ENCODE measurements at regions not wholly inside any gene's neighbourhood (a gene's known extent, or its start where the extent isn't known, plus 50 kb on each side); places are given as distances from the start of the nearest gene placed in this dataset.
A peak's percentile ranks its signal among the peaks of the same experiment; 100 is the strongest.

- intact Hi-C loops (cut with micrococcal nuclease; ENCODE audit: unreplicated experiment): no loop called here
- no peaks in the 10 kb centered on the region for H3K9me2 ChIP-seq (ENCODE audit: insufficient read depth)
- H3K4me1 ChIP-seq (replicated peaks; ENCODE audit: insufficient read depth): no peaks in the 10 kb centered on the region
- H3F3A ChIP-seq (ENCODE audit: insufficient read depth, low read depth): no peaks in the 10 kb centered on the region
- no peaks in the 10 kb centered on the region for H3K36me3 ChIP-seq (ENCODE audit: low read depth)
- H3K4me3 ChIP-seq: no peak overlapping the region
- H4K20me1 ChIP-seq (ENCODE audit: insufficient read depth): no peaks in the 10 kb centered on the region
- no peak for DNase-seq
- no peaks in the 10 kb centered on the region for H3K79me2 ChIP-seq (ENCODE audit: low read depth)
- H2AFZ ChIP-seq: 0 out of 2 replicates have a peak overlapping the region, but pooled peaks have one; percentile 1
- no peak overlapping the region for H3K27ac ChIP-seq
- no peaks in the 10 kb centered on the region for H3K9me3 ChIP-seq (ENCODE audit: insufficient read depth, low read depth)
- ChIA-PET CTCF (no interaction called here), POLR2A (ENCODE audit: unreplicated experiment) (interaction anchor here (0.6 kb wide), 1 partner anchor 569 kb away, joined by 10 read pairs; no protein-coding TSS in a partner anchor)
- no TSS peak for BruUV-seq (replicated peaks)
- no peak overlapping the region for H3K4me2 ChIP-seq
- TF ChIP-seq EZH2 (IDR thresholded peaks at IDR 0.05; ENCODE audit: low read depth) (no peak), CTCF (conservative IDR thresholded peaks at IDR 0.05) (no peak)
- H3K27me3 ChIP-seq (ENCODE audit: insufficient read depth, low read depth): no peaks in the 10 kb centered on the region
Observed at GRCh38 chr7:106806556-106806955, 58.5 kb upstream of the PIK3CG start.

GRCh38 chr7:106807474-106807873 lies 57.6 kb upstream of the PIK3CG start:
- Histone ChIP-seq H3K27ac (no peak overlapping the region), H3K4me3 (no peak overlapping the region), H2AFZ (no peak overlapping the region), H3K9me3 (ENCODE audit: insufficient read depth, low read depth) (no peaks in the 10 kb centered on the region), H3F3A (ENCODE audit: insufficient read depth, low read depth) (no peaks in the 10 kb centered on the region), H3K79me2 (ENCODE audit: low read depth) (no peaks in the 10 kb centered on the region), H3K36me3 (ENCODE audit: low read depth) (no peaks in the 10 kb centered on the region), H3K4me1 (replicated peaks; ENCODE audit: insufficient read depth) (no peaks in the 10 kb centered on the region), H3K27me3 (ENCODE audit: insufficient read depth, low read depth) (no peaks in the 10 kb centered on the region), H3K4me2 (no peak overlapping the region), H4K20me1 (ENCODE audit: insufficient read depth) (no peaks in the 10 kb centered on the region), H3K9me2 (ENCODE audit: insufficient read depth) (no peaks in the 10 kb centered on the region)
- POLR2A ChIA-PET (ENCODE audit: unreplicated experiment): no interaction called here
- CTCF ChIA-PET: no interaction called here
- BruUV-seq (replicated peaks): no TSS peak
- no peak for TF ChIP-seq EZH2 (IDR thresholded peaks at IDR 0.05; ENCODE audit: low read depth)
- no peak for TF ChIP-seq CTCF (conservative IDR thresholded peaks at IDR 0.05)
- no peak for DNase-seq
- intact Hi-C loops (cut with micrococcal nuclease; ENCODE audit: unreplicated experiment): no loop called here

GRCh38 chr7:106808967-106809635 lies 56.0 kb upstream of the PIK3CG start:
- Histone ChIP-seq H3K79me2 (ENCODE audit: low read depth) (no peaks in the 10 kb centered on the region), H3K4me3 (no peak overlapping the region), H3K4me2 (no peak overlapping the region), H3F3A (ENCODE audit: insufficient read depth, low read depth) (no peaks in the 10 kb centered on the region), H3K9me3 (ENCODE audit: insufficient read depth, low read depth) (no peaks in the 10 kb centered on the region), H2AFZ (no peak overlapping the region), H3K27ac (no peak overlapping the region), H4K20me1 (ENCODE audit: insufficient read depth) (no peaks in the 10 kb centered on the region), H3K4me1 (replicated peaks; ENCODE audit: insufficient read depth) (no peaks in the 10 kb centered on the region), H3K9me2 (ENCODE audit: insufficient read depth) (no peaks in the 10 kb centered on the region), H3K27me3 (ENCODE audit: insufficient read depth, low read depth) (no peaks in the 10 kb centered on the region), H3K36me3 (ENCODE audit: low read depth) (no peaks in the 10 kb centered on the region)
- CTCF ChIA-PET: no interaction called here
- POLR2A ChIA-PET (ENCODE audit: unreplicated experiment): no interaction called here
- TF ChIP-seq CTCF (conservative IDR thresholded peaks at IDR 0.05): no peak
- TF ChIP-seq EZH2 (IDR thresholded peaks at IDR 0.05; ENCODE audit: low read depth): no peak
- BruUV-seq (replicated peaks): no TSS peak
- DNase-seq: no peak
- intact Hi-C loops (cut with micrococcal nuclease; ENCODE audit: unreplicated experiment): no loop called here
